Hematopoietic multipotent progenitor cell treated with erythropoietin and hydrocortisone succinate and interleukin-3 and kit ligand, for 4 days (in vitro differentiated cells): ENCODE measurements at regions not wholly inside any gene's neighbourhood (a gene's known extent, or its start where the extent isn't known, plus 50 kb on each side); places are given as distances from the start of the nearest gene placed in this dataset.

Experiments used
- DNase-seq: peaks from one replicate; pipeline ENCODE4 v3.0.0-alpha.2; 2015

- no peak for DNase-seq
Observed at GRCh38 chr6:40056865-40057264, 122.6 kb upstream of the MOCS1 start.

- no peak for DNase-seq
Observed at GRCh38 chr6:40054602-40055001, 120.3 kb upstream of the MOCS1 start.

DNA sequence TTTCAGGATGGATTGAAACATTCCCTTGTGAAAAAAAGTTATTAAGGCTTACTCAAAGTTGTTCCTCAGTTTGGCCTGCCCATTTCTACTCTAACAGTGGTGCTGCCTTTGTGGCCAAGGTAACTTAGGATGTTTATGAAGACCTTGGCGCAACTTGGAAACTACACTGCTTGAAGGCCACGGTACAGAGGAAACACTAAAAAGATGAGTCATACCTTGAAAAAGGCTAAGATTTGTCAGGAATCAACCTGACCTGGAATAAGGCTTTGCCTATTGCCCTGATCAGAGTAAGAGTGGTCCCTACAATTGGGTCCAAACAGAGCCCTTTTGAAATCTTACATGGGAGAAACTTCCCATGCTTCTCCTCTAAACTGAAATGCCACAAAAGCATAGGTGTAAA is 119.9 kb upstream of the MOCS1 start:
- DNase-seq, result no peak

DNA sequence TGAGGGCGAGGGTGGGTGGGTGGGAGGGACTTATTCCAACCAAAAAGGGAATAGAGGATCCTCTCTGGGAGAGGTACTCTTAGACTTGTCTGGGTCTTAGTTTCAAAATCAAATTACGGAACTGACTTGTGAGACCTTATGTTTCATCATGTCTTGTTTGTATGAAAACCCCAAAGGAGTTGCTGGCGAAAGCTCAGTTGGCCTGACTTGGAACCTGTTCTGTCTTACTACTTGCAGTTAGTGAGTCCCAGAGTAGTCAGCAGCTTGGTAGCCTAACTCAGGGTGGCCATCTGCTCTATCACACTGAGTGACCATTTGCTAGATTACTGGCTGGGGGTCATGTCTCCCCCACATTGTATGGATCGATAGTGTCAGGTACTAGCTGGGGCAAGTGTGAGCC is 114.9 kb upstream of the MOCS1 start:
- DNase-seq, result no peak

GRCh38 chr6:40044196-40044595 is 109.9 kb upstream of the MOCS1 start:
- no peak for DNase-seq

- peak; percentile 73 for DNase-seq
Observed at GRCh38 chr6:40042232-40042631, 108.0 kb upstream of the MOCS1 start.

DNA sequence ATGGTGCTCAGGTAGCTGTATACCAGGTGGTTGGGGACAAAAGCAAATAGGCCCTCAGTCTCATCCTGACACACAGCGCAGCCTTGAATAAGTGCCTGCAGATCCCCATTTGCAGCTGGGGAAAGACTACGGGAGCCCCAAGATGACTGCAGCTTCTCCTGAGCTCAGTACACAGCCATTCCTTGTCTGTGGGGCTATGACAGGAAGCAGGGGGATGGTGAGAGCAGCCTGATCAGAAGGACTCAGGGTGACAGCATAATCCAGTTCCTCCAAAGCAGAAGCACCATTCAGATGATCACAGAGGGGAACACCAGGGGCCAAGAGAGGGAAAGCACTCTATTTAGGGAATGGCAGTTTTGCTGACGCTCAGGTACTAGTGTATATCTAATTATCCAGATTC is 104.8 kb upstream of the MOCS1 start:
- DNase-seq, result no peak

- no peak for DNase-seq
Observed at GRCh38 chr6:40038626-40039025, 104.4 kb upstream of the MOCS1 start.

DNA sequence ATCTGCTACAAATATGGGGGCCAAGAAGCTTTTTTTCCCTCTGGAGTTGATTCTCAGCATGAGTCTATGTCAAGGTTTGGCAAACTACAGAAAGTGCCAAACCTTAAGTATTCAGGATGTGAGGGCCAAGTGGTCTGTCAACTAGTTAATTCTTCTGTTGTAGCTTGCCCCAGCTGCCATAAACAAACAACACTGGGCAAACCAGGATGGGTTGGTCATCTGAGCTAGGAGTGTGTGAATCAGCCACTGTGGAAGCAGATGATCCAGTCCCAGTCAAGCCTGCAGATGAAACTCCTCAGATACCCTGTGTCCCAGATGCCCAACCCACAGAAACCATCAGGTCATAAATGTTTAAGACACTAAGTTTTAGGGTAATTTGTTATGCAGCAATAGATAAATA is 103.0 kb upstream of the MOCS1 start:
- DNase-seq, result no peak

- DNase-seq, result no peak
Observed at GRCh38 chr6:40036186-40036585, 101.9 kb upstream of the MOCS1 start.

GRCh38 chr6:40028449-40028848 is 94.2 kb upstream of the MOCS1 start:
- no peak for DNase-seq

GRCh38 chr6:40022867-40023266 is 88.6 kb upstream of the MOCS1 start:
- DNase-seq, result no peak

GRCh38 chr6:40020166-40020565 is 85.9 kb upstream of the MOCS1 start:
- DNase-seq, result no peak

GRCh38 chr6:40015530-40015929 is 81.3 kb upstream of the MOCS1 start:
- no peak for DNase-seq

DNA sequence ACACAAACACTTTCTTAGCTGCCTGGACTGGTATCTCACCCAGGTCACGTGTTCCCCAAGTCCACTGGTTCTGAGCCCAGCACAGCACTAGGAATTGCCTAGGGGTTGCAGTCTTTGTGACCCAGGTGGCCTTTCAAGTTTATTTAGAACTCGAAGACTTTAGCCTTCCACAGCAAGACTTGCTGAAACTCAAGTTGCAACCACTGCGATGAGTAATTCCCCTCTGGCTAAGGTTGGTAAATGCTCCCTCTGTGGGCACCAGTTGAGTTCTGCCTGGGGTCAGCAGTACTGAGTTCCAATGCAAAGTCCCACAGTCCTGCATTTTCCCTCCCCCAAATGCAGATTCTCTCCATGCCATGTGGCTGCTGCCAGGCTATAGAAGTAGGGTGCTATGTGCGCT is 77.6 kb upstream of the MOCS1 start:
- DNase-seq, result no peak

GRCh38 chr6:40000964-40001515 is 66.8 kb upstream of the MOCS1 start:
- DNase-seq, result no peak

DNA sequence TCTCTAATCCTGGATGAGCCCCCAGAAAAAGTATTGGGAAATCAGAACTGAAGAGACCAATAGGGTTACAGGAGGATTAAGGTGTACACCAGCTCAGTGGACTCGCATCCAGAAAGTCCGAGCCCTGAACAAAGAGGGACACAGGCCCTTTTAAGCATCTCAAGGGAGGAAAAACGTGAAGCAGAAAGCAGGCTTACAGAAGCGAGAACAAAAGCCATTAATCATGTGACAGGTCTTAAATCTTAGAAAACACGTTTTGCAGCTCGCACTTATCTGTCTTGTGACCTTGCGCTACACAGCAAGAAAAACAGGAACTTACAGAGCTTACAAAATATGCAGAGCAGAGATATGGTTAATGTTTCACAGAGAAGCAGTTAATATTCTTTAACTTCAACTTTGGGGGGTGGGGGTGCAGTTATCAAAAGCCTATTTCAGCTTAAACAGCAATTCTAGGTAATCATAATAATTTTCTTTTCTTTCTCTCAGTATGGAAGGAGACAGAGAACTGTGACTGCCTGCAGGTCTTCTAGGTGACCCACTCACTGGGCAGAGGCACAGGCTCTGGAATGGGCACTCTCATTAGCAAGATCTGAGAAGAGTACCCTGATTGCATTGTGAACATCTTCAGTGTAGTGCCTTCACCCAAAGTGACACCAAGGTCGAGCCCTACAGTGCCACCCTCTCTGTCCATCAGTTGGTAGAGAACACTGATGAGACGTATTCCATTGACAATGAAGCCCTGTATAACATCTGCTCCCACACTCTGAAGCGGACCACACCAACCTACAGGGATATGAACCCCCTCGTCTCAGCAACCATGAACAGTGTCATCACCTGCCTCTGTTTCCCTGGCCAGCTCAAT is 65.0 kb upstream of the MOCS1 start:
- DNase-seq, result peak; percentile 90

GRCh38 chr6:39998126-39998525 is 63.9 kb upstream of the MOCS1 start:
- no peak for DNase-seq

GRCh38 chr6:39997101-39997635 is 62.9 kb upstream of the MOCS1 start:
- no peak for DNase-seq

GRCh38 chr6:39995633-39996032 is 61.4 kb upstream of the MOCS1 start:
- DNase-seq, result no peak

GRCh38 chr6:39992861-39993622 is 58.8 kb upstream of the MOCS1 start:
- DNase-seq, result peak; percentile 84
